GM21381 (cell line): ENCODE measurements at regions not wholly inside any gene's neighbourhood (a gene's known extent, or its start where the extent isn't known, plus 50 kb on each side); places are given as distances from the start of the nearest gene placed in this dataset.
"Not testable (repeated sequence)": the region's sequence is repeated elsewhere in the genome, so short reads cannot be mapped to it uniquely, and the experiment has no call there.

ENCODE experiments used
- ATAC-seq: cut with Tn5 transposase; IDR thresholded peaks from one replicate; pipeline ENCODE4 v1.9.1; 2021; ENCODE audit warnings: mild to moderate bottlenecking, moderate library complexity; ENCODE audit not compliant: unreplicated experiment

- ATAC-seq: no peak
Observed at GRCh38 chr6:2324166-2324953, 79.0 kb upstream of the GMDS start.

GRCh38 chr6:2317498-2317897 lies 72.1 kb upstream of the GMDS start:
- ATAC-seq: not testable (repeated sequence)

GRCh38 chr6:2314641-2315040 lies 69.2 kb upstream of the GMDS start:
- no peak for ATAC-seq

- ATAC-seq: no peak
Observed at GRCh38 chr6:2310042-2310441, 64.6 kb upstream of the GMDS start.

- no peak for ATAC-seq
Observed at GRCh38 chr6:2309122-2309521, 63.7 kb upstream of the GMDS start.

GRCh38 chr6:2307799-2308198 lies 62.4 kb upstream of the GMDS start:
- ATAC-seq: no peak

- no peak for ATAC-seq
Observed at GRCh38 chr6:2305951-2306350, 60.5 kb upstream of the GMDS start.

GRCh38 chr6:2302482-2302881 lies 57.1 kb upstream of the GMDS start:
- not testable (repeated sequence) for ATAC-seq

- no peak for ATAC-seq
Observed at GRCh38 chr6:2296781-2297180, 51.4 kb upstream of the GMDS start.
